ENCODE measurements at regions not wholly inside any gene's neighbourhood (a gene's known extent, or its start where the extent isn't known, plus 50 kb on each side); places are given as distances from the start of the nearest gene placed in this dataset.

DNA sequence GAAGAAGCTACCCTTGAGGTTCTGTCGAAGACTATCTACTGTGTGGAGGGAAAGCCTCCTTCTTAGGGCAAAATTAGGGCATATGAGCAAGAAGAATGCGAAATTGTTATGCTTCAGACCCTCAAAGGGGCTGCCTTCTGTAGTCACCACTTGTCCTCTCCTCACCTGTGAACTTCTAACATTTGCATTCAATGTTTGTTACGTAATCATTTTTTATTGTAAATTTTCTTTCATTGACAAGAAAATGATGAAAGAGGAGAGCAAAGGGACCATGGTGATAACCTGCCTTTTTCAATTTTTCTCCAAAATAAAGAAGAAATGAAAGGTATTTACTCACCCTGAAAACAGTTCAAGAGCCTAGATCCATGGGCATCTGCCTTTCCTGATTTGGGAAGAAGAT is 193.0 kb downstream of the SP3 start:
- DNase-seq (ENCODE audit: low spot score), result no peak
- Histone ChIP-seq H3K27ac (ENCODE audit: low read depth, low read length, poor library complexity, severe bottlenecking) (no peak overlapping the region), H3K27me3 (replicated peaks; ENCODE audit: insufficient read depth, low read depth, low read length, poor library complexity) (no peaks in the 10 kb centered on the region), H3K9me3 (ENCODE audit: low read depth, low read length, poor library complexity, severe bottlenecking) (no peaks in the 10 kb centered on the region), H3K36me3 (ENCODE audit: insufficient read depth, low read length, poor library complexity, severe bottlenecking) (no peaks in the 10 kb centered on the region), H3K4me3 (ENCODE audit: low read depth, low read length, poor library complexity, severe bottlenecking) (no peak overlapping the region), H3K4me1 (ENCODE audit: insufficient read depth, low read length, poor library complexity, severe bottlenecking) (no peaks in the 10 kb centered on the region)
- intact Hi-C loops (cut with micrococcal nuclease; ENCODE audit: unreplicated experiment), result no loop called here
- ChIA-PET CTCF (no interaction called here), POLR2A (ENCODE audit: low non-redundant PET) (no interaction called here)
- TF ChIP-seq, protein P1, sequence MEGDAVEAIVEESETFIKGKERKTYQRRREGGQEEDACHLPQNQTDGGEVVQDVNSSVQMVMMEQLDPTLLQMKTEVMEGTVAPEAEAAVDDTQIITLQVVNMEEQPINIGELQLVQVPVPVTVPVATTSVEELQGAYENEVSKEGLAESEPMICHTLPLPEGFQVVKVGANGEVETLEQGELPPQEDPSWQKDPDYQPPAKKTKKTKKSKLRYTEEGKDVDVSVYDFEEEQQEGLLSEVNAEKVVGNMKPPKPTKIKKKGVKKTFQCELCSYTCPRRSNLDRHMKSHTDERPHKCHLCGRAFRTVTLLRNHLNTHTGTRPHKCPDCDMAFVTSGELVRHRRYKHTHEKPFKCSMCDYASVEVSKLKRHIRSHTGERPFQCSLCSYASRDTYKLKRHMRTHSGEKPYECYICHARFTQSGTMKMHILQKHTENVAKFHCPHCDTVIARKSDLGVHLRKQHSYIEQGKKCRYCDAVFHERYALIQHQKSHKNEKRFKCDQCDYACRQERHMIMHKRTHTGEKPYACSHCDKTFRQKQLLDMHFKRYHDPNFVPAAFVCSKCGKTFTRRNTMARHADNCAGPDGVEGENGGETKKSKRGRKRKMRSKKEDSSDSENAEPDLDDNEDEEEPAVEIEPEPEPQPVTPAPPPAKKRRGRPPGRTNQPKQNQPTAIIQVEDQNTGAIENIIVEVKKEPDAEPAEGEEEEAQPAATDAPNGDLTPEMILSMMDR (conservative IDR thresholded peaks at IDR 0.05; ENCODE audit: low read depth, low read length), result no peak
- TF ChIP-seq EZH2 (IDR thresholded peaks at IDR 0.05; ENCODE audit: borderline replicate concordance, low read depth, low read length, poor library complexity, severe bottlenecking), result no peak
- no TSS peak for BruUV-seq (replicated peaks)

DNA sequence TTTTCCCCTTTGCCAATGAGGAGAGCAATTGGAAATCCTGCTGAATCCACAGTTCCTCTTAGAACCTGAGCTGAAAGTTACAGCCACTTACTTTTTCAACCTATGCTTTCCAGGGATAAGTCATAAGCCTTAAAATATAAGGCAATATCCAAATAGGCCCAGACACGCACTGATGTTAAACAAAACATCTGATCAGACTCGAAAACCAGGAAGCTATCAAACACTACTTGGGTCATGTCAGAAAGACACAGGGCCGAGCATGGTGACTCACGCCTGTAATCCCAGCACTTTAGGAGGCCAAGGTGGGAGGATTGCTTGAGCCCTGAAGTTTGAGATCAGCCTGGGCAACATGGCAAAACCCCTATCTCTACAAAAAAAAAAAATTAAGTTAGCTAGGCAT is 192.1 kb downstream of the SP3 start:
- Histone ChIP-seq H3K27ac (ENCODE audit: low read depth, low read length, poor library complexity, severe bottlenecking) (no peak overlapping the region), H3K4me3 (ENCODE audit: low read depth, low read length, poor library complexity, severe bottlenecking) (no peak overlapping the region), H3K36me3 (ENCODE audit: insufficient read depth, low read length, poor library complexity, severe bottlenecking) (no peaks in the 10 kb centered on the region), H3K9me3 (ENCODE audit: low read depth, low read length, poor library complexity, severe bottlenecking) (no peaks in the 10 kb centered on the region), H3K27me3 (replicated peaks; ENCODE audit: insufficient read depth, low read depth, low read length, poor library complexity) (no peaks in the 10 kb centered on the region), H3K4me1 (ENCODE audit: insufficient read depth, low read length, poor library complexity, severe bottlenecking) (no peaks in the 10 kb centered on the region)
- TF ChIP-seq, protein P1 (conservative IDR thresholded peaks at IDR 0.05; ENCODE audit: low read depth, low read length), result no peak
- no TSS peak for BruUV-seq (replicated peaks)
- intact Hi-C loops (cut with micrococcal nuclease; ENCODE audit: unreplicated experiment), result no loop called here
- CTCF ChIA-PET, result no interaction called here
- no peak for DNase-seq (ENCODE audit: low spot score)
- POLR2A ChIA-PET (ENCODE audit: low non-redundant PET), result no interaction called here

DNA sequence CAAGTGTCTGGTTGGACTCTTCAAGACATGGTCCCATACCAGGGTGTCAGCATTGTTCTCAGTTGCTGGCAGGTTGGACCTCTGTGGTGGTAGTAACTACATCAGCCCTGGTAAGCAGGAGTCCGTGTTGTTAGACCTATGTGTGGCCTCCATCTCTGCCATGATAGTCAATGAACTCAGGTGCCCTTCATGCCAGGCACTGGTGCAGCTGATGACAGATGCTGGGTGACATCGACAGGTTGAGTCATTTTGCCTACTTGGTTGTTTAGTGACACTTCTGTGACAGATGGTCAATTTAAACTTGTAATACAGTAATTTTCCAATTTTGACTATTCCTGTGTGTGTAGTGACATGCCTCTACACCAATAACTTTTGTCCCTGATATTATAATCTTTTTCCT is 189.7 kb downstream of the SP3 start:
- no peaks in the 10 kb centered on the region for H3K27me3 ChIP-seq (replicated peaks; ENCODE audit: insufficient read depth, low read depth, low read length, poor library complexity)
- no peaks in the 10 kb centered on the region for H3K4me1 ChIP-seq (ENCODE audit: insufficient read depth, low read length, poor library complexity, severe bottlenecking)
- no peak for DNase-seq (ENCODE audit: low spot score)
- H3K27ac ChIP-seq (ENCODE audit: low read depth, low read length, poor library complexity, severe bottlenecking), result no peak overlapping the region
- POLR2A ChIA-PET (ENCODE audit: low non-redundant PET), result no interaction called here
- TF ChIP-seq EZH2 (IDR thresholded peaks at IDR 0.05; ENCODE audit: borderline replicate concordance, low read depth, low read length, poor library complexity, severe bottlenecking), result no peak
- TF ChIP-seq, protein P1 (conservative IDR thresholded peaks at IDR 0.05; ENCODE audit: low read depth, low read length), result no peak
- H3K9me3 ChIP-seq (ENCODE audit: low read depth, low read length, poor library complexity, severe bottlenecking), result no peaks in the 10 kb centered on the region
- CTCF ChIA-PET, result no interaction called here
- no peaks in the 10 kb centered on the region for H3K36me3 ChIP-seq (ENCODE audit: insufficient read depth, low read length, poor library complexity, severe bottlenecking)
- intact Hi-C loops (cut with micrococcal nuclease; ENCODE audit: unreplicated experiment), result no loop called here
- no TSS peak for BruUV-seq (replicated peaks)
- H3K4me3 ChIP-seq (ENCODE audit: low read depth, low read length, poor library complexity, severe bottlenecking), result no peak overlapping the region

Data from A673 (cell line).